LHCN-M2 (cell line): ENCODE measurements at regions not wholly inside any gene's neighbourhood (a gene's known extent, or its start where the extent isn't known, plus 50 kb on each side); places are given as distances from the start of the nearest gene placed in this dataset.

Source experiments
- DNase-seq: peaks from one replicate; pipeline ENCODE4 v3.0.0-alpha.2; 2012; ENCODE audit warnings: low read depth

- DNase-seq, result peak; percentile 14
Observed at GRCh38 chr4:89364541-89364940, 56.9 kb upstream of the GPRIN3 start.

GRCh38 chr4:89363786-89364185 is 56.2 kb upstream of the GPRIN3 start:
- no peak for DNase-seq

- no peak for DNase-seq
Observed at GRCh38 chr4:89358935-89359638, 51.5 kb upstream of the GPRIN3 start.

- DNase-seq, result no peak
Observed at GRCh38 chr4:89357787-89358186, 50.2 kb upstream of the GPRIN3 start.
